ENCODE measurements at regions not wholly inside any gene's neighbourhood (a gene's known extent, or its start where the extent isn't known, plus 50 kb on each side); places are given as distances from the start of the nearest gene placed in this dataset.

- DNase-seq, result no peak
These were observed 75.5 kb upstream of the TLR3 start for GRCh38 chr4:185993328-185993973.

- DNase-seq, result no peak
These were observed 74.2 kb upstream of the TLR3 start for GRCh38 chr4:185994750-185995149.

GRCh38 chr4:185995665-185996064, 73.3 kb upstream of the TLR3 start:
- DNase-seq, result no peak

- DNase-seq, result no peak
These were observed 71.7 kb upstream of the TLR3 start for GRCh38 chr4:185997296-185997695.

GRCh38 chr4:185998791-185999190, 70.2 kb upstream of the TLR3 start:
- DNase-seq, result no peak

- no peak for DNase-seq
These were observed 69.7 kb upstream of the TLR3 start for GRCh38 chr4:185999207-185999606.

GRCh38 chr4:186002853-186003252, 66.1 kb upstream of the TLR3 start:
- no peak for DNase-seq

GRCh38 chr4:186003746-186004145, 65.2 kb upstream of the TLR3 start:
- no peak for DNase-seq

- DNase-seq, result no peak
These were observed 60.9 kb upstream of the TLR3 start for GRCh38 chr4:186008057-186008456.

GRCh38 chr4:186009976-186010375, 59.0 kb upstream of the TLR3 start:
- DNase-seq, result no peak

- no peak for DNase-seq
These were observed 58.1 kb upstream of the TLR3 start for GRCh38 chr4:186010821-186011220.

- DNase-seq, result no peak
These were observed 56.9 kb upstream of the TLR3 start for GRCh38 chr4:186012071-186012470.

GRCh38 chr4:186013419-186014186, 55.4 kb upstream of the TLR3 start:
- no peak for DNase-seq

GRCh38 chr4:186015212-186015817, 53.6 kb upstream of the TLR3 start:
- no peak for DNase-seq

- no peak for DNase-seq
These were observed 52.2 kb upstream of the TLR3 start for GRCh38 chr4:186016796-186017195.

- no peak for DNase-seq
These were observed 51.2 kb upstream of the TLR3 start for GRCh38 chr4:186017801-186018200.

GRCh38 chr4:186018261-186018660, 50.7 kb upstream of the TLR3 start:
- DNase-seq, result no peak

GRCh38 chr4:186018784-186019183, 50.2 kb upstream of the TLR3 start:
- no peak for DNase-seq
